Endodermal cell (in vitro differentiated cells): ENCODE measurements at regions not wholly inside any gene's neighbourhood (a gene's known extent, or its start where the extent isn't known, plus 50 kb on each side); places are given as distances from the start of the nearest gene placed in this dataset.

Experiments
- DNase-seq: peaks from one replicate; pipeline ENCODE4 v3.0.0-alpha.2; 2017
- H3K27ac ChIP-seq: 2 replicates; pipeline ENCODE4 v1.5.1; 2013; ENCODE audit warnings: mild to moderate bottlenecking, low read depth, low read length, moderate library complexity
- H3K27me3 ChIP-seq: 2 replicates; pipeline ENCODE4 v1.6.1; 2013; ENCODE audit warnings: mild to moderate bottlenecking, low read length, moderate library complexity; ENCODE audit not compliant: insufficient read depth, control insufficient read depth, poor library complexity, severe bottlenecking
- H3K36me3 ChIP-seq: 2 replicates; pipeline ENCODE4 v1.7.0; 2013; ENCODE audit warnings: mild to moderate bottlenecking, low read length, moderate library complexity; ENCODE audit not compliant: control insufficient read depth, insufficient read depth
- H3K4me1 ChIP-seq: one replicate; pipeline ENCODE4 v1.7.0; 2013; ENCODE audit warnings: low read length; ENCODE audit not compliant: control insufficient read depth, insufficient read depth
- H3K4me3 ChIP-seq: 2 replicates; pipeline ENCODE4 v1.5.1; 2013; ENCODE audit warnings: mild to moderate bottlenecking, low read length, moderate library complexity
- H3K9ac ChIP-seq: 2 replicates; pipeline ENCODE4 v1.6.1; 2013; ENCODE audit warnings: mild to moderate bottlenecking, low read length, moderate library complexity; ENCODE audit not compliant: poor library complexity, severe bottlenecking; ENCODE audit errors: extremely low read depth
- H3K9me3 ChIP-seq: 2 replicates; pipeline ENCODE4 v1.6.1; 2013; ENCODE audit warnings: mild to moderate bottlenecking, low read length, moderate library complexity; ENCODE audit not compliant: control insufficient read depth
- H3K27ac Mint-ChIP-seq: 2 replicates; pipeline ENCODE4 v1.8.0; 2020; ENCODE audit warnings: mixed read lengths
- H3K27me3 Mint-ChIP-seq: 2 replicates; pipeline ENCODE4 v1.8.0; 2021; ENCODE audit warnings: mild to moderate bottlenecking, mixed read lengths; ENCODE audit not compliant: insufficient read depth
- H3K36me3 Mint-ChIP-seq: 2 replicates; pipeline ENCODE4 v1.8.0; 2020; ENCODE audit warnings: low read depth, mixed read lengths
- H3K4me1 Mint-ChIP-seq: 2 replicates; pipeline ENCODE4 v1.8.0; 2020; ENCODE audit warnings: mixed read lengths
- H3K4me3 Mint-ChIP-seq: 2 replicates; pipeline ENCODE4 v1.8.0; 2020; ENCODE audit warnings: mild to moderate bottlenecking, moderate library complexity, mixed read lengths
- H3K9me3 Mint-ChIP-seq: 2 replicates; pipeline ENCODE4 v1.8.0; 2020; ENCODE audit warnings: mild to moderate bottlenecking, mixed read lengths
- CTCF ChIP-seq: fragments of 200-600 bp; sonication (generic); conservative IDR thresholded peaks from 2 replicates; pipeline ENCODE4 v1.5.0; 2021; ENCODE audit warnings: antibody characterized with exemption, mild to moderate bottlenecking
- WGBS, 2 experiments: methylation state at CpG; one replicate each; pipeline versions ENCODE4 v1.1.5 to v1.1.7; 2013; ENCODE audit warnings: missing lambda C conversion rate in 2 of 2, mixed read lengths in 1 of 2; ENCODE audit not compliant: insufficient coverage in 1 of 2, insufficient read length in 1 of 2; 5-methylcytosine and 5-hydroxymethylcytosine counted together

- no peaks in the 10 kb centered on the region for H3K36me3 Mint-ChIP-seq
- no peak overlapping the region for H3K27ac Mint-ChIP-seq
- 89 to 96% methylated on average over 3 of the region's 3 CpGs for WGBS, 2 experiments
- Histone ChIP-seq H3K27me3 (no peaks in the 10 kb centered on the region), H3K4me3 (no peak overlapping the region), H3K4me1 (no peaks in the 10 kb centered on the region), H3K27ac (no peak overlapping the region), H3K9me3 (no peaks in the 10 kb centered on the region), H3K36me3 (no peaks in the 10 kb centered on the region), H3K9ac (no peak overlapping the region)
- no peak overlapping the region for H3K4me3 Mint-ChIP-seq
- H3K9me3 Mint-ChIP-seq, result no peaks in the 10 kb centered on the region
- no peaks in the 10 kb centered on the region for H3K27me3 Mint-ChIP-seq
- DNase-seq, result no peak
- H3K4me1 Mint-ChIP-seq, result no peaks in the 10 kb centered on the region
- TF ChIP-seq CTCF, result no peak
Measured at GRCh38 chr6:135703621-135704020, 147.9 kb upstream of the PDE7B start.

- Mint-ChIP-seq H3K27me3 (no peaks in the 10 kb centered on the region), H3K4me3 (no peak overlapping the region), H3K27ac (no peak overlapping the region), H3K4me1 (no peaks in the 10 kb centered on the region), H3K9me3 (no peaks in the 10 kb centered on the region), H3K36me3 (no peaks in the 10 kb centered on the region)
- Histone ChIP-seq H3K4me3 (no peak overlapping the region), H3K27ac (no peak overlapping the region), H3K9ac (no peak overlapping the region), H3K4me1 (no peaks in the 10 kb centered on the region), H3K27me3 (no peaks in the 10 kb centered on the region), H3K9me3 (no peaks in the 10 kb centered on the region), H3K36me3 (no peaks in the 10 kb centered on the region)
- 100% methylated on average over 1 of the region's 1 CpG; no CpG with 5 or more reads in 1 of the 2 experiments for whole genome bisulfite sequencing, 2 experiments
- no peak for TF ChIP-seq CTCF
- DNase-seq, result no peak
Measured at GRCh38 chr6:135707426-135707825, 144.1 kb upstream of the PDE7B start.

DNA sequence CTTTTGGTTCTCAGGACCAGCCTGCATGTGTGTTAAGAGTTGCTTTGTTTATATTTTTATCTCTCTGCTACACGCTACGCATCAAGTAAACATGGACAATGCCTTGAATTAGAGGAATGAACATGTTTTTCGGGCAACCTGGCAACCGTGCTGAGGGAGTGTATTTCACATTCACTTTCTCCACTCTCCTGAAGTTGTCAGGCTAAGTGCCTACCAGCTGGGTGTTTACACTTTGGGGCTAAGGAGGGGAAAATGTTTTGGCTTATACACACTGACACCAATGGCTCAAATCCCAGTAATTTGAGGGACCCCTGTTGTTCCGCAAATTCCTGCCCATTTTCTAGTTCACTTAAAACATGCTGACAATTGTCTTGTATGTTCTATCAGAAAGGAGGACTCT lies 141.5 kb upstream of the PDE7B start:
- Histone ChIP-seq H3K4me1 (no peaks in the 10 kb centered on the region), H3K9ac (no peak overlapping the region), H3K27me3 (no peaks in the 10 kb centered on the region), H3K36me3 (no peaks in the 10 kb centered on the region), H3K4me3 (no peak overlapping the region), H3K27ac (no peak overlapping the region), H3K9me3 (no peaks in the 10 kb centered on the region)
- no peak for TF ChIP-seq CTCF
- 94% methylated on average over 5 of the region's 5 CpGs; no CpG with 5 or more reads in 1 of the 2 experiments for WGBS, 2 experiments
- Mint-ChIP-seq H3K36me3 (no peaks in the 10 kb centered on the region), H3K4me1 (no peaks in the 10 kb centered on the region), H3K27ac (no peak overlapping the region), H3K9me3 (no peaks in the 10 kb centered on the region), H3K4me3 (no peak overlapping the region), H3K27me3 (no peaks in the 10 kb centered on the region)
- no peak for DNase-seq
